Keratinocyte (primary cell): ENCODE measurements at regions not wholly inside any gene's neighbourhood (a gene's known extent, or its start where the extent isn't known, plus 50 kb on each side); places are given as distances from the start of the nearest gene placed in this dataset.

Source experiments
- DNase-seq: peaks from one replicate; pipeline ENCODE4 v3.0.0-alpha.2; 2011; ENCODE audit warnings: low read depth, missing footprints, low spot score
- FAIRE-seq: peaks from 2 replicates; lab custom pipeline; 2011; peaks lifted over from hg19 to GRCh38; lab: Jason Lieb, UNC
- H2AFZ ChIP-seq: 2 replicates; pipeline ENCODE4 v1.6.0; 2012; ENCODE audit warnings: low read length, control low read depth, inconsistent platforms; ENCODE audit not compliant: control insufficient read depth
- H3K27ac ChIP-seq: 2 replicates; pipeline ENCODE4 v1.5.1; 2011; ENCODE audit warnings: low read length; ENCODE audit not compliant: control insufficient read depth, insufficient read depth
- H3K27me3 ChIP-seq: 3 replicates; pipeline ENCODE4 v1.6.0; 2011; ENCODE audit warnings: low read length; ENCODE audit not compliant: control insufficient read depth, insufficient read depth; ENCODE audit errors: extremely low read depth
- H3K36me3 ChIP-seq, 2 experiments: 2 replicates in 1 of 2; 3 replicates in 1 of 2; pipeline ENCODE4 v1.5.1; 2011; ENCODE audit warnings: low read length in 2 of 2, mild to moderate bottlenecking in 1 of 2; ENCODE audit not compliant: control insufficient read depth in 2 of 2, insufficient read depth in 2 of 2; ENCODE audit errors: extremely low read depth in 1 of 2
- H3K4me1 ChIP-seq: 3 replicates; pipeline ENCODE4 v1.5.1; 2011; ENCODE audit warnings: low read length; ENCODE audit not compliant: control insufficient read depth, insufficient read depth; ENCODE audit errors: extremely low read depth
- H3K4me2 ChIP-seq: 3 replicates; pipeline ENCODE4 v1.6.0; 2011; ENCODE audit warnings: low read depth, low read length; ENCODE audit not compliant: control insufficient read depth, insufficient read depth; ENCODE audit errors: extremely low read depth
- H3K4me3 ChIP-seq, 3 experiments: fragments of 200-600 bp in 1 of 3; sonication (generic) in 1 of 3; 2 replicates in 2 of 3; 3 replicates in 1 of 3; pipeline ENCODE4 v1.5.1; 2011 to 2016; ENCODE audit warnings: low read length in 3 of 3, mild to moderate bottlenecking in 3 of 3, control low read depth in 2 of 3, inconsistent platforms in 1 of 3, low read depth in 1 of 3, mixed read lengths in 1 of 3, mixed run types in 1 of 3, moderate library complexity in 1 of 3; ENCODE audit not compliant: control insufficient read depth in 2 of 3, insufficient read depth in 2 of 3; ENCODE audit errors: extremely low read depth in 1 of 3
- H3K79me2 ChIP-seq: 2 replicates; pipeline ENCODE4 v1.6.0; 2012; ENCODE audit warnings: low read length; ENCODE audit not compliant: control insufficient read depth, insufficient read depth
- H3K9ac ChIP-seq: 3 replicates; pipeline ENCODE4 v1.6.0; 2011; ENCODE audit warnings: low read length; ENCODE audit not compliant: control insufficient read depth, insufficient read depth; ENCODE audit errors: extremely low read depth
- H3K9me1 ChIP-seq: 3 replicates; pipeline ENCODE4 v1.6.0; 2011; ENCODE audit warnings: low read length; ENCODE audit not compliant: control insufficient read depth, insufficient read depth; ENCODE audit errors: extremely low read depth
- H3K9me3 ChIP-seq: 2 replicates; pipeline ENCODE4 v1.5.1; 2012; ENCODE audit warnings: low read depth, low read length; ENCODE audit not compliant: control insufficient read depth
- H4K20me1 ChIP-seq: 3 replicates; pipeline ENCODE4 v1.6.0; 2011; ENCODE audit warnings: low read length; ENCODE audit not compliant: control insufficient read depth, insufficient read depth; ENCODE audit errors: extremely low read depth
- CTCF ChIP-seq, 3 experiments: IDR thresholded peaks in 1 of 3; conservative IDR thresholded peaks in 1 of 3; optimal IDR thresholded peaks in 1 of 3; 2 replicates in 2 of 3; 3 replicates in 1 of 3; pipeline versions ENCODE3 to v1.5.1; 2011; ENCODE audit warnings: low read length in 3 of 3, mild to moderate bottlenecking in 3 of 3, moderate library complexity in 2 of 3, control low read depth in 1 of 3, inconsistent platforms in 1 of 3; ENCODE audit not compliant: insufficient read depth in 2 of 3; ENCODE audit errors: extremely low read depth in 1 of 3
- EZH2 ChIP-seq: IDR thresholded peaks from one replicate; pipeline ENCODE4 v1.6.1; 2012; ENCODE audit warnings: inconsistent platforms, mild to moderate bottlenecking, low read length, moderate library complexity
- dilution Hi-C: fragments of 300-500 bp; cut with MboI; formaldehyde crosslinking; loops from one replicate; pipeline ENCODE4 v1.7.0; 2020; ENCODE audit warnings: low sequenced_read_pairs; ENCODE audit not compliant: extremely low pct_ligation_motif_present

- Histone ChIP-seq H3K36me3 (no peaks in the 10 kb centered on the region), H3K4me2 (no peak overlapping the region), H3K4me1 (no peaks in the 10 kb centered on the region), H3K9me1 (no peaks in the 10 kb centered on the region), H3K9me3 (no peaks in the 10 kb centered on the region), H4K20me1 (no peaks in the 10 kb centered on the region), H2AFZ (no peak overlapping the region), H3K79me2 (no peaks in the 10 kb centered on the region), H3K27me3 (no peaks in the 10 kb centered on the region), H3K9ac (no peak overlapping the region), H3K4me3 (no peak overlapping the region), H3K27ac (no peak overlapping the region)
- DNase-seq (no peak), FAIRE-seq (no peak)
- dilution Hi-C loops, result no loop called here
- TF ChIP-seq EZH2, result no peak
- TF ChIP-seq CTCF (optimal IDR thresholded peaks at IDR 0.05 in 1 of 3, IDR thresholded peaks at IDR 0.05 in 1 of 3, conservative IDR thresholded peaks at IDR 0.05 in 1 of 3; ENCODE audit: extremely low read depth in 1 of 3, insufficient read depth in 2 of 3, low read length in 3 of 3), result no peak
Observed at GRCh38 chr9:82116556-82116955, 128.0 kb downstream of the SPATA31D1 start.

DNA sequence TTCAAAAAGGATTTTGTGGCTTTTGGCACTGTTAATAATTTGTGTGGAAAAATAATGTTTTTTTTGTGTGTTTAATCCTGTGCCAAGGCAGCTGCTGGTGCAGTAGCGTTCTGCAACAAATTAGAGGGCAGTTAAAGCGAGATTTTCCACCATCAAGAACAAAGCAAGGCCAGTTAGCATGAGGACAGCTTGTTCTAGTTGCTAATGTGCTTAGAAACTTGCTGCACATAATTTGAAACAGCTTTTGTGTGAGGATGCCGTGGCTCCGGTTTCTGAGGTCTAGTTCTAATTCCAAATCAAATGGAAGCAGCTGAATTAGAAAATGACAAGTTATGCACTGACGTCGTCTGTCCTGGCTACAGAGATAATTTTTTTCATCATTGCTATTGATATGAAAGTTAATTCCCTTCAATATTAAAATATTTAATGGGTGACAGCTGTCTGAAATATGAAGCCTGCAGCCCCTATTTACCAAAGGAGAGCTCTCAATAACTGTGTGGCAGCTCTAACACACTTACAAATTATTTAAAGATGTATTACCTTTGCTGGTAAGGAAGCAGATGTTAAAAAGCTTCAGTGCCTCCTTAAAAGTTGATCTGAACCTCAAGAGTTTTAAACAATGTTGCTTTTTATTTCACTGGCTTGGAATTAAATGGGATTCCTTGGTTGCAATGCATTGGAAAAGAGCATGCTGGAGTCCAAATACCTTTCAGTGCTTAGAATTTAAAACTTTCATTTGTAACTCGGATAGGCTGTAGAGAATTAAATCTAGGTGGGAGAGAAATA lies 128.6 kb downstream of the SPATA31D1 start:
- Histone ChIP-seq H3K36me3 (no peaks in the 10 kb centered on the region), H3K9me3 (no peaks in the 10 kb centered on the region), H2AFZ (no peak overlapping the region), H3K4me3 (no peak overlapping the region), H3K9me1 (no peaks in the 10 kb centered on the region), H4K20me1 (no peaks in the 10 kb centered on the region), H3K79me2 (no peaks in the 10 kb centered on the region), H3K27me3 (no peaks in the 10 kb centered on the region), H3K4me1 (no peaks in the 10 kb centered on the region), H3K27ac (no peak overlapping the region), H3K4me2 (no peak overlapping the region), H3K9ac (no peak overlapping the region)
- DNase-seq (no peak), FAIRE-seq (no peak)
- dilution Hi-C loops, result no loop called here
- no peak for TF ChIP-seq CTCF (optimal IDR thresholded peaks at IDR 0.05 in 1 of 3, IDR thresholded peaks at IDR 0.05 in 1 of 3, conservative IDR thresholded peaks at IDR 0.05 in 1 of 3; ENCODE audit: extremely low read depth in 1 of 3, insufficient read depth in 2 of 3, low read length in 3 of 3)
- no peak for TF ChIP-seq EZH2
